OCI-LY1 (cell line): ENCODE measurements at regions not wholly inside any gene's neighbourhood (a gene's known extent, or its start where the extent isn't known, plus 50 kb on each side); places are given as distances from the start of the nearest gene placed in this dataset.

ENCODE experiments used
- H2AFZ ChIP-seq: fragments of 200-600 bp; sonication (generic), shearing (Covaris generic); 2 replicates; pipeline ENCODE4 v1.6.0; 2014; ENCODE audit warnings: antibody characterized with exemption, mild to moderate bottlenecking, low read length
- H3F3A ChIP-seq: fragments of 200-600 bp; sonication (generic), shearing (Covaris generic); 2 replicates; pipeline ENCODE4 v1.6.0; 2014; ENCODE audit warnings: mild to moderate bottlenecking, antibody characterized with exemption, low read length, moderate library complexity; ENCODE audit not compliant: insufficient read depth
- H3K27ac ChIP-seq: fragments of 200-600 bp; sonication (generic); 2 replicates; pipeline ENCODE4 v1.5.1; 2014; ENCODE audit warnings: low read length, mixed run types, mild to moderate bottlenecking, low read depth; ENCODE audit not compliant: poor library complexity, severe bottlenecking
- H3K27me3 ChIP-seq: fragments of 200-600 bp; sonication (generic); 2 replicates; pipeline ENCODE4 v1.6.0; 2014; ENCODE audit warnings: antibody characterized with exemption, mild to moderate bottlenecking, low read length, moderate library complexity; ENCODE audit not compliant: insufficient read depth
- H3K36me3 ChIP-seq: fragments of 200-600 bp; sonication (generic); 2 replicates; pipeline ENCODE4 v1.6.1; 2014; ENCODE audit warnings: mild to moderate bottlenecking, antibody characterized with exemption, low read length, moderate library complexity, mixed read lengths; ENCODE audit not compliant: insufficient read depth
- H3K4me1 ChIP-seq: fragments of 200-600 bp; sonication (generic); 2 replicates; pipeline ENCODE4 v1.5.1; 2014; ENCODE audit warnings: mild to moderate bottlenecking, low read length, moderate library complexity; ENCODE audit not compliant: insufficient read depth, severe bottlenecking
- H3K4me2 ChIP-seq: fragments of 200-600 bp; sonication (generic), shearing (Covaris generic); 2 replicates; pipeline ENCODE4 v1.6.1; 2014; ENCODE audit warnings: low read length
- H3K4me3 ChIP-seq: fragments of 200-600 bp; sonication (generic); 2 replicates; pipeline ENCODE4 v1.5.1; 2014; ENCODE audit warnings: low read length, low read depth, mild to moderate bottlenecking, mixed read lengths; ENCODE audit not compliant: poor library complexity, severe bottlenecking
- H3K79me2 ChIP-seq: fragments of 200-600 bp; shearing (Covaris generic); 2 replicates; pipeline ENCODE4 v1.6.1; 2016; ENCODE audit warnings: mixed run types, low read length, mixed read lengths; ENCODE audit not compliant: insufficient read depth
- H3K9ac ChIP-seq: fragments of 200-600 bp; sonication (generic), shearing (Covaris generic); 2 replicates; pipeline ENCODE4 v1.6.1; 2014; ENCODE audit warnings: mild to moderate bottlenecking, low read length, mixed read lengths
- H3K9me2 ChIP-seq: fragments of 200-600 bp; sonication (generic), shearing (Covaris generic); 2 replicates; pipeline ENCODE4 v1.6.1; 2014; ENCODE audit warnings: low read depth, mild to moderate bottlenecking, low read length, mixed read lengths
- H3K9me3 ChIP-seq: fragments of 200-600 bp; shearing (Covaris generic); 2 replicates; pipeline ENCODE4 v1.6.1; 2014; ENCODE audit warnings: low read length, mixed read lengths
- H4K20me1 ChIP-seq: fragments of 200-600 bp; sonication (generic), shearing (Covaris generic); 2 replicates; pipeline ENCODE4 v1.6.0; 2016; ENCODE audit warnings: mild to moderate bottlenecking, low read length; ENCODE audit not compliant: insufficient read depth
- EZH2 ChIP-seq: fragments of 200-600 bp; sonication (generic), shearing (Covaris generic); IDR thresholded peaks from 2 replicates; pipeline ENCODE4 v1.8.0; 2017; ENCODE audit warnings: borderline replicate concordance, mixed run types, mild to moderate bottlenecking, antibody characterized with exemption, low read length, moderate library complexity, mixed read lengths
- TF ChIP-seq, protein P1 (sequence below): fragments of 200-600 bp; sonication (generic), shearing (Covaris generic); IDR thresholded peaks from 2 replicates; pipeline ENCODE4 v1.5.1; 2017; ENCODE audit warnings: mild to moderate bottlenecking, antibody characterized with exemption, low read length, moderate library complexity, mixed read lengths

DNA sequence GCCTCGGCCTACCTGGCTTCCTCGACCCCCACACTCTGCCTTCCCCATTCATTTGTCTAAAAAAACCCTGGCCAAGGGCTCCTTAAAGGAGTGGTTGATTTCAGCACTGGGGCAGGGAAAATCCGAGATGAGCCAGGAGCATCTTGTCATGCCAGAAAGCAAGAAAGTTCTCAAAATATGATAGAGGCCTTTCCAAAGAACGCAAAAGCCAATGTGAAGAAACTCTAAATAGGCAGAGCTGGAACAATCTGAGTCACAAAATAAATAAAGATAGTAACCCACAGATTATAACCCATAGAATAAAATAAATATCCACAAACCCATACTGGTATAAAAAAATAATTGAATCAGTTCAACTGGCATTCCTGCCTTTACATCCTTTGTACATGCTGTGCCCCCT lies 192.3 kb upstream of the SALL1 start:
- no peak for TF ChIP-seq EZH2
- TF ChIP-seq, protein P1, sequence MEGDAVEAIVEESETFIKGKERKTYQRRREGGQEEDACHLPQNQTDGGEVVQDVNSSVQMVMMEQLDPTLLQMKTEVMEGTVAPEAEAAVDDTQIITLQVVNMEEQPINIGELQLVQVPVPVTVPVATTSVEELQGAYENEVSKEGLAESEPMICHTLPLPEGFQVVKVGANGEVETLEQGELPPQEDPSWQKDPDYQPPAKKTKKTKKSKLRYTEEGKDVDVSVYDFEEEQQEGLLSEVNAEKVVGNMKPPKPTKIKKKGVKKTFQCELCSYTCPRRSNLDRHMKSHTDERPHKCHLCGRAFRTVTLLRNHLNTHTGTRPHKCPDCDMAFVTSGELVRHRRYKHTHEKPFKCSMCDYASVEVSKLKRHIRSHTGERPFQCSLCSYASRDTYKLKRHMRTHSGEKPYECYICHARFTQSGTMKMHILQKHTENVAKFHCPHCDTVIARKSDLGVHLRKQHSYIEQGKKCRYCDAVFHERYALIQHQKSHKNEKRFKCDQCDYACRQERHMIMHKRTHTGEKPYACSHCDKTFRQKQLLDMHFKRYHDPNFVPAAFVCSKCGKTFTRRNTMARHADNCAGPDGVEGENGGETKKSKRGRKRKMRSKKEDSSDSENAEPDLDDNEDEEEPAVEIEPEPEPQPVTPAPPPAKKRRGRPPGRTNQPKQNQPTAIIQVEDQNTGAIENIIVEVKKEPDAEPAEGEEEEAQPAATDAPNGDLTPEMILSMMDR: no peak
- H3K9me2 ChIP-seq: no peaks in the 10 kb centered on the region
- no peaks in the 10 kb centered on the region for H3K9me3 ChIP-seq
- no peak overlapping the region for H3K27ac ChIP-seq
- no peaks in the 10 kb centered on the region for H3K36me3 ChIP-seq
- no peaks in the 10 kb centered on the region for H3F3A ChIP-seq
- no peak overlapping the region for H2AFZ ChIP-seq
- H3K27me3 ChIP-seq: no peaks in the 10 kb centered on the region
- no peaks in the 10 kb centered on the region for H3K4me1 ChIP-seq
- no peak overlapping the region for H3K9ac ChIP-seq
- H3K4me2 ChIP-seq: no peak overlapping the region
- H4K20me1 ChIP-seq: no peaks in the 10 kb centered on the region
- H3K4me3 ChIP-seq: no peak overlapping the region
- no peaks in the 10 kb centered on the region for H3K79me2 ChIP-seq

DNA sequence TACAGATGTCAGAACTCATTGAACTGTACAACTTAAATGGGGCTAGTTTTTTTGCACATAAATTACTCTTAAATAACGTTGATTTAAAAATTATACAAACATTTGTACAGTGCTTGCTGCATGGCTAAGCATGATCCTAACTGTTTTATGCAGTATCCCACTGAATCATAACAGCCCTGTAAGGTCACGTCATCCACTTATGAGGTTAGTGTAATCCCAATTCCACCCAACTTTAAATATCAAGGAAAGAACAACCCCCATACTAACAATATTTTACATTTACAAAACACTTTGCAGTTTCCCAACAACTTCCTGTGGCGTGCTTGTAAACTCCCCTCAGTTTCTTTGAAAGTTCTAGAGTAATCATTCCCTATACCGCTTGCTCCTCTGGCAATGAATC lies 190.1 kb upstream of the SALL1 start:
- H3K4me3 ChIP-seq: no peak overlapping the region
- H3K27me3 ChIP-seq: no peaks in the 10 kb centered on the region
- no peaks in the 10 kb centered on the region for H3K9me3 ChIP-seq
- H3K27ac ChIP-seq: no peak overlapping the region
- no peaks in the 10 kb centered on the region for H3K79me2 ChIP-seq
- H2AFZ ChIP-seq: no peak overlapping the region
- H3K9ac ChIP-seq: no peak overlapping the region
- TF ChIP-seq, protein P1: no peak
- TF ChIP-seq EZH2: no peak
- H3F3A ChIP-seq: no peaks in the 10 kb centered on the region
- no peaks in the 10 kb centered on the region for H3K36me3 ChIP-seq
- no peaks in the 10 kb centered on the region for H3K4me1 ChIP-seq
- no peak overlapping the region for H3K4me2 ChIP-seq
- H3K9me2 ChIP-seq: no peaks in the 10 kb centered on the region
- no peaks in the 10 kb centered on the region for H4K20me1 ChIP-seq

DNA sequence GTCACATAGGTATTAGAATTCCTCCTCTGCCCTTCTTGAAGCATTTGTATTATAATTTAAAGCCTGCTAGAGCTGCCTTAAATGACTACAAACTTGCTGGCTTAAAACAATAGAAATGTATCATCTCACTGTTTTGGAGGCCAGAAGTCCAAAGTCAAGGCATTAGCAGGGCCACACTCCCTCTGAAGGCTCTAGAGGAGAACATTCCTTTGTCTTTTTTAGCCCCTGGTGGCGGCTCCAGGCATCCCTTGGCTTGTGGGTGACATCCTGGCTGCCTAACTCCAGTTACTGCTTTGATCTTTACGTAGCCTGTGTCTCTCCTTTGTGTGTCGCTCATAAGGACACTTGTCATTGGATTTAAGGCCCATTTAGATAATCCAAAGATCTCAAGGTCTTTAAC lies 186.6 kb upstream of the SALL1 start:
- no peak overlapping the region for H3K9ac ChIP-seq

More for the DNA sequence above, 186.6 kb upstream of the SALL1 start:
- Histone ChIP-seq H3K4me3 (no peak overlapping the region), H3K9me3 (no peaks in the 10 kb centered on the region), H3K4me2 (no peak overlapping the region), H3K27me3 (no peaks in the 10 kb centered on the region), H2AFZ (no peak overlapping the region), H3K79me2 (no peaks in the 10 kb centered on the region), H3F3A (no peaks in the 10 kb centered on the region), H3K4me1 (no peaks in the 10 kb centered on the region), H3K9me2 (no peaks in the 10 kb centered on the region), H3K27ac (no peak overlapping the region), H4K20me1 (no peaks in the 10 kb centered on the region), H3K36me3 (no peaks in the 10 kb centered on the region)
- TF ChIP-seq, protein P1: no peak
- TF ChIP-seq EZH2: no peak
